Pancreas (tissue), 10 donors: ENCODE measurements at regions not wholly inside any gene's neighbourhood (a gene's known extent, or its start where the extent isn't known, plus 50 kb on each side); places are given as distances from the start of the nearest gene placed in this dataset.

Experiments used
- ATAC-seq, 4 donors: fragments of 200-7000 bp; cut with Tn5 transposase; one replicate each; pipeline versions ENCODE4 v1.8.0 to v1.9.1; 2020; ENCODE audit warnings: mild to moderate bottlenecking in 4 of 4, moderate library complexity in 4 of 4
- DNase-seq, 6 donors: peaks; one replicate each; pipeline ENCODE4 v3.0.0-alpha.2; 2020
- FAIRE-seq: peaks from 2 replicates; lab custom pipeline; 2012; peaks lifted over from hg19 to GRCh38; lab: Jason Lieb, UNC
- H3K27ac ChIP-seq, 4 donors: fragments of 200-600 bp; sonication (generic); 1 replicate in 3 of 4; 2 replicates in 1 of 4; pipeline versions ENCODE4 v1.5.0 to v1.8.0; 2020
- H3K27me3 ChIP-seq, 4 donors: fragments of 200-600 bp; one replicate each; pipeline ENCODE4 v1.8.0; 2021
- H3K36me3 ChIP-seq, 3 donors: fragments of 200-600 bp; sonication (generic) in 1 of 3; one replicate each; pipeline versions ENCODE4 v1.5.0 to v1.8.0; 2020 to 2021
- H3K4me1 ChIP-seq, 3 donors: fragments of 200-600 bp; one replicate each; pipeline ENCODE4 v1.8.0; 2021
- H3K4me3 ChIP-seq, 4 donors: fragments of 200-600 bp; sonication (generic) in 2 of 4; one replicate each; pipeline versions ENCODE4 v1.5.0 to v1.8.0; 2020 to 2021
- H3K9me3 ChIP-seq, 4 donors: fragments of 200-600 bp; one replicate each; pipeline ENCODE4 v1.8.0; 2021
- CTCF ChIP-seq, 4 donors: fragments of 200-600 bp; sonication (generic) in 3 of 4; IDR thresholded peaks; one replicate each; pipeline versions ENCODE4 v1.5.0 to v1.8.0; 2021; ENCODE audit warnings: antibody characterized with exemption in 4 of 4
- WGBS, 2 donors: extraction: QIAGEN DNeasy Blood & Tissue Kit; methylation state at CpG; one replicate each; pipeline ENCODE4 v1.1.7; 2013; 5-methylcytosine and 5-hydroxymethylcytosine counted together
- intact Hi-C, 3 donors: fragments of 100-400 bp; cut with DNase I; formaldehyde crosslinking; loops; one replicate each; pipeline versions ENCODE4 v1.11.1 to v1.14.2; 2022
- donor health status: healthy with polysubstance abuse.
- donor health status: DM: no; HTN: no; CAD: no; lungs with moderate emphysema.
- donor health status: DM: no; HTN: no; CAD: no.
- donor health status: control.
- donor health status: control.
- donor health status: Bipolar disorder and iron deficiency.
- donor health status: DM: yes; HTN: yes; CAD: no.
- donor health status: DM: no; HTN: no; CAD: no.
- donor health status: DM: no; HTN: no; CAD: no.
- donor health status: DM: yes; HTN: yes; CAD: no.

- 61 to 65% methylated on average over 3 of the region's 3 CpGs for WGBS, 2 donors
- H3K27ac ChIP-seq: no peak overlapping the region
- FAIRE-seq (no peak), ATAC-seq (no peak), DNase-seq (no peak)
- intact Hi-C loops: no loop called here
- H3K36me3 ChIP-seq: no peaks in the 10 kb centered on the region
- H3K4me1 ChIP-seq: no peaks in the 10 kb centered on the region
- no peaks in the 10 kb centered on the region for H3K9me3 ChIP-seq
- H3K4me3 ChIP-seq: no peak overlapping the region
- TF ChIP-seq CTCF (IDR thresholded peaks at IDR 0.05): no peak
- no peaks in the 10 kb centered on the region for H3K27me3 ChIP-seq
Observed at GRCh38 chr13:24625331-24625731, 54.9 kb upstream of the ATP12A start.

- ATAC-seq (no peak), DNase-seq (no peak), FAIRE-seq (no peak)
- Histone ChIP-seq H3K9me3 (no peaks in the 10 kb centered on the region), H3K4me3 (no peak overlapping the region), H3K27ac (no peak overlapping the region), H3K36me3 (no peaks in the 10 kb centered on the region), H3K4me1 (no peaks in the 10 kb centered on the region), H3K27me3 (no peaks in the 10 kb centered on the region)
- no peak for TF ChIP-seq CTCF (IDR thresholded peaks at IDR 0.05)
- intact Hi-C loops: no loop called here
- 74 to 83% methylated on average over 9 of the region's 9 CpGs for WGBS, 2 donors
Observed at GRCh38 chr13:24625870-24626849, 54.0 kb upstream of the ATP12A start.

GRCh38 chr13:24627090-24627714, 53.0 kb upstream of the ATP12A start:
- H3K4me1 ChIP-seq: no peaks in the 10 kb centered on the region
- FAIRE-seq (no peak), ATAC-seq (peak in 3 of 4 donors; percentile 64 to 74 (median 69)), DNase-seq (peak in 4 of 6 donors; percentile 36 to 77 (median 50))
- WGBS, 2 donors: 42% methylated on average over 24 to 25 of the region's 25 CpGs
- intact Hi-C loops: no loop called here
- peak; percentile 37 to 46 (median 41) for TF ChIP-seq CTCF (IDR thresholded peaks at IDR 0.05)
- no peaks in the 10 kb centered on the region for H3K9me3 ChIP-seq
- H3K4me3 ChIP-seq: no peak overlapping the region
- no peak overlapping the region for H3K27ac ChIP-seq
- H3K27me3 ChIP-seq: no peaks in the 10 kb centered on the region
- H3K36me3 ChIP-seq: no peaks in the 10 kb centered on the region

GRCh38 chr13:24627946-24628345, 52.3 kb upstream of the ATP12A start:
- Histone ChIP-seq H3K36me3 (no peaks in the 10 kb centered on the region), H3K27me3 (no peaks in the 10 kb centered on the region), H3K4me1 (no peaks in the 10 kb centered on the region), H3K4me3 (no peak overlapping the region), H3K9me3 (no peaks in the 10 kb centered on the region), H3K27ac (no peak overlapping the region)
- FAIRE-seq: no peak
- DNase-seq: no peak
- TF ChIP-seq CTCF (IDR thresholded peaks at IDR 0.05): no peak
- WGBS, 2 donors: 80 to 82% methylated on average over 9 of the region's 9 CpGs
- no peak for ATAC-seq
- intact Hi-C loops: no loop called here
